Activated B cell treated with CpG ODN at 0.5 μM for 24 hours (primary cell): ENCODE measurements at regions not wholly inside any gene's neighbourhood (a gene's known extent, or its start where the extent isn't known, plus 50 kb on each side); places are given as distances from the start of the nearest gene placed in this dataset.

ENCODE experiments used
- ATAC-seq: fragments of 200-7000 bp; cut with Tn5 transposase; one replicate; pipeline ENCODE4 v1.10.0; 2021; ENCODE audit warnings: low read depth, mild to moderate bottlenecking, moderate library complexity
- CTCF ChIA-PET: fragments of 350-600 bp; sonication (Branson Sonifier 250); formaldehyde crosslinking; loops from one replicate; lab custom pipeline; 2021; ENCODE audit warnings: antibody characterized with exemption; lab: Charles Lee
- POLR2A ChIA-PET: fragments of 350-600 bp; sonication (Branson Sonifier 250); formaldehyde crosslinking; loops from one replicate; lab custom pipeline; 2021; ENCODE audit warnings: antibody characterized with exemption; lab: Charles Lee
- DNase-seq: peaks from one replicate; pipeline ENCODE4 v3.0.0; 2022
- H3K27ac Mint-ChIP-seq: one replicate; pipeline ENCODE4 v1.8.0; 2020; ENCODE audit warnings: mixed read lengths
- H3K27me3 Mint-ChIP-seq: one replicate; pipeline ENCODE4 v1.8.0; 2021; ENCODE audit warnings: mixed read lengths
- H3K36me3 Mint-ChIP-seq: one replicate; pipeline ENCODE4 v1.8.0; 2021; ENCODE audit warnings: low read depth, mixed read lengths
- H3K4me1 Mint-ChIP-seq: one replicate; pipeline ENCODE4 v1.8.0; 2021; ENCODE audit warnings: mixed read lengths
- H3K4me3 Mint-ChIP-seq: one replicate; pipeline ENCODE4 v1.8.0; 2020; ENCODE audit warnings: mild to moderate bottlenecking, mixed read lengths
- H3K9me3 Mint-ChIP-seq: one replicate; pipeline ENCODE4 v1.8.0; 2020; ENCODE audit warnings: mixed read lengths
- CTCF ChIP-seq: fragments of 200-600 bp; IDR thresholded peaks from one replicate; pipeline ENCODE4 v1.8.0; 2022; ENCODE audit warnings: antibody characterized with exemption, mild to moderate bottlenecking
- intact Hi-C: fragments of 100-400 bp; cut with micrococcal nuclease; formaldehyde crosslinking; loops from one replicate; pipeline ENCODE4 v1.15.1; 2024

- no peak for TF ChIP-seq CTCF
- CTCF ChIA-PET = no interaction called here
- no peak overlapping the region for H3K4me3 Mint-ChIP-seq
- no peak for DNase-seq
- no peaks in the 10 kb centered on the region for H3K4me1 Mint-ChIP-seq
- H3K27ac Mint-ChIP-seq = no peak overlapping the region
- H3K9me3 Mint-ChIP-seq = no peaks in the 10 kb centered on the region
- ATAC-seq = no peak
- no peaks in the 10 kb centered on the region for H3K27me3 Mint-ChIP-seq
- H3K36me3 Mint-ChIP-seq = no peaks in the 10 kb centered on the region
- POLR2A ChIA-PET = no interaction called here
- intact Hi-C loops = no loop called here
Observed at GRCh38 chr1:55833529-55834091, 618.4 kb upstream of the USP24 start.

GRCh38 chr1:55831759-55832158, 616.6 kb upstream of the USP24 start:
- Mint-ChIP-seq H3K27ac (no peak overlapping the region), H3K4me1 (no peaks in the 10 kb centered on the region), H3K4me3 (no peak overlapping the region), H3K9me3 (no peaks in the 10 kb centered on the region), H3K36me3 (no peaks in the 10 kb centered on the region), H3K27me3 (no peaks in the 10 kb centered on the region)
- intact Hi-C loops = no loop called here
- no peak for DNase-seq
- ChIA-PET CTCF (no interaction called here), POLR2A (no interaction called here)
- TF ChIP-seq CTCF = no peak
- no peak for ATAC-seq

GRCh38 chr1:55828044-55828443, 612.9 kb upstream of the USP24 start:
- no peak overlapping the region for H3K4me3 Mint-ChIP-seq
- no peak for TF ChIP-seq CTCF
- H3K36me3 Mint-ChIP-seq = no peaks in the 10 kb centered on the region
- intact Hi-C loops = no loop called here
- DNase-seq (no peak), ATAC-seq (no peak)
- POLR2A ChIA-PET = no interaction called here
- peaks cover 2% of the 10 kb centered on the region for H3K27me3 Mint-ChIP-seq
- no peaks in the 10 kb centered on the region for H3K9me3 Mint-ChIP-seq
- H3K27ac Mint-ChIP-seq = no peak overlapping the region
- CTCF ChIA-PET = no interaction called here
- no peaks in the 10 kb centered on the region for H3K4me1 Mint-ChIP-seq

GRCh38 chr1:55827350-55827749, 612.2 kb upstream of the USP24 start:
- intact Hi-C loops = no loop called here
- DNase-seq (no peak), ATAC-seq (no peak)
- no peaks in the 10 kb centered on the region for H3K4me1 Mint-ChIP-seq
- ChIA-PET POLR2A (no interaction called here), CTCF (no interaction called here)
- H3K9me3 Mint-ChIP-seq = no peaks in the 10 kb centered on the region
- TF ChIP-seq CTCF = no peak
- H3K4me3 Mint-ChIP-seq = no peak overlapping the region
- H3K27ac Mint-ChIP-seq = no peak overlapping the region
- H3K36me3 Mint-ChIP-seq = no peaks in the 10 kb centered on the region
- H3K27me3 Mint-ChIP-seq = peaks cover 2% of the 10 kb centered on the region

GRCh38 chr1:55826381-55827080, 611.4 kb upstream of the USP24 start:
- ATAC-seq = no peak
- Mint-ChIP-seq H3K36me3 (no peaks in the 10 kb centered on the region), H3K4me3 (no peak overlapping the region), H3K9me3 (no peaks in the 10 kb centered on the region), H3K27ac (no peak overlapping the region), H3K4me1 (no peaks in the 10 kb centered on the region), H3K27me3 (peaks cover 2% of the 10 kb centered on the region)
- TF ChIP-seq CTCF = no peak
- ChIA-PET POLR2A (no interaction called here), CTCF (no interaction called here)
- intact Hi-C loops = no loop called here
- DNase-seq = no peak
